ENCODE measurements at regions not wholly inside any gene's neighbourhood (a gene's known extent, or its start where the extent isn't known, plus 50 kb on each side); places are given as distances from the start of the nearest gene placed in this dataset.
"Not testable (repeated sequence)": the region's sequence is repeated elsewhere in the genome, so short reads cannot be mapped to it uniquely, and the experiment has no call there.

- Histone ChIP-seq H3K36me3 (no peaks in the 10 kb centered on the region), H3K9me3 (ENCODE audit: low read depth) (no peaks in the 10 kb centered on the region), H3K4me3 (no peak overlapping the region), H3K4me1 (ENCODE audit: low read depth) (no peaks in the 10 kb centered on the region), H3K27me3 (peaks cover 38% of the 10 kb centered on the region), H3K27ac (no peak overlapping the region)
- DNase-seq (ENCODE audit: low read depth in 1 of 2, low spot score in 1 of 2), result no peak
- TF ChIP-seq CTCF (IDR thresholded peaks at IDR 0.05; ENCODE audit: low read depth, low read length), result no peak
Observed at GRCh38 chr6:5878792-5879191, 127.9 kb downstream of the NRN1 start.

DNA sequence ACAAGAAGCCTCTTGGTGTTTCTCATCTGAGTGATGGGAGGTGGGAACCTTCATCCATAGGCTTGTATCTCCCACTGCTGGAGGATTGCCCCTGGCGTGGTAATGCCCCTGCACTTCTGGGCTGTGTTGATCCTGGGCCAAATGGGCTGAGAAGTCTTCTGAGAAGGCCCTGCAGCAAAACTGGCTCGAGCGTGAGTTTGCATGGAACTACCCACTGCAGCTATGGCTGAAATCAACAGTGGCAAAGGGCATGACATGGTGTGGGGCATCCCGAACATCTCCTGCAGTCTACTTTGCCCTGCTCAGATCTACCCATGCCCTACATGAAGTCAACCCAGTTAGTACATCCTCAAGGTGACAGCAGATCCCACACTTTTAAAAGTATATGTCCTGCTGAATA lies 130.6 kb downstream of the NRN1 start:
- Histone ChIP-seq H3K4me3 (no peak overlapping the region), H3K27me3 (peaks cover 30% of the 10 kb centered on the region), H3K9me3 (ENCODE audit: low read depth) (no peaks in the 10 kb centered on the region), H3K4me1 (ENCODE audit: low read depth) (no peaks in the 10 kb centered on the region), H3K36me3 (no peaks in the 10 kb centered on the region), H3K27ac (no peak overlapping the region)
- no peak for TF ChIP-seq CTCF (IDR thresholded peaks at IDR 0.05; ENCODE audit: low read depth, low read length)
- DNase-seq (ENCODE audit: low read depth in 1 of 2, low spot score in 1 of 2), result no peak

DNA sequence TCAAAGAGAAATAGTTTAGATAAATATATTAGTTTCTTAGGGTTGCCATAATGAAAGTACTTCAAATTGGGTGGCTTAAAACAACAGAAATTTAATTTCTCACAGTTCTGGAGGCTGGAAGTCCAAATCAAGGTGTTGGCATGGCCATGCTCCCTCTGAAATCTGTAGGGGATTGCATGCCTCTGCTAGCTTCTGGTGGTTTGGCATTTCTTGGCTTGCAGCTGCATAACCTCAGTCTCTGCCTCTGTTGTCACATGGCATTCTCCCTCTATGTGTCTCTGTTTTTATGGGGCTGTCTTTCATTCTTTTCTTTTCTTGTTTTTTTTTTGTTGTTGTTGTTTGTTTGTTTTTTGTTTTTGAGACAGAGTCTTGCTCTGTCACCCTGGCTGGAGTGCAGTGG lies 132.7 kb downstream of the NRN1 start:
- H3K9me3 ChIP-seq (ENCODE audit: low read depth); DNase-seq (ENCODE audit: low read depth in 1 of 2, low spot score in 1 of 2); H3K27ac ChIP-seq; H3K4me3 ChIP-seq; H3K36me3 ChIP-seq; H3K4me1 ChIP-seq (ENCODE audit: low read depth): not testable (repeated sequence)
- peaks cover 24% of the 10 kb centered on the region for H3K27me3 ChIP-seq

GRCh38 chr6:5871296-5871695 lies 135.4 kb downstream of the NRN1 start:
- Histone ChIP-seq H3K4me1 (ENCODE audit: low read depth) (no peaks in the 10 kb centered on the region), H3K27me3 (peaks cover 15% of the 10 kb centered on the region), H3K27ac (no peak overlapping the region), H3K9me3 (ENCODE audit: low read depth) (no peaks in the 10 kb centered on the region), H3K36me3 (no peaks in the 10 kb centered on the region), H3K4me3 (no peak overlapping the region)
- no peak for TF ChIP-seq CTCF (IDR thresholded peaks at IDR 0.05; ENCODE audit: low read depth, low read length)
- DNase-seq (ENCODE audit: low read depth in 1 of 2, low spot score in 1 of 2), result no peak

DNA sequence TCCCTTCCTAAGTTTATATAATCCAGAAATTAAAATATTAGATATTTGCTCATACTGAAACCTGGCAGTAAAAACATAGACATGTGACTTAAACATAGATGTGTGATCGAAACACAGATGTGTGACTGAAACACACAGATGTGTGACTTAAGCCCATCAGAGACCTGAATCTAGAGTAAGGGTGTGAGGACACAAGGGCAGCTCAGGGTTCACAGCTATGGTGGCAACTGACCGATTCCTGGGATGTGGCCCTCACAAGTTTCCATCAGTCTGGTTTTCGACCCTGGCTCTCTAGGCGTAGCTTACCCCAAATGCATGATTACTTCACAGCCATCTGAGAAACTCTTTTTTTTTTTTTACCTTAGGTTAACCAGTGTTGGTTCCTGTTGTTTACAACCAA lies 137.0 kb downstream of the NRN1 start:
- Histone ChIP-seq H3K4me1 (ENCODE audit: low read depth) (no peaks in the 10 kb centered on the region), H3K27me3 (peaks cover 2% of the 10 kb centered on the region), H3K27ac (no peak overlapping the region), H3K36me3 (no peaks in the 10 kb centered on the region), H3K4me3 (no peak overlapping the region), H3K9me3 (ENCODE audit: low read depth) (no peaks in the 10 kb centered on the region)
- no peak for DNase-seq (ENCODE audit: low read depth in 1 of 2, low spot score in 1 of 2)
- TF ChIP-seq CTCF (IDR thresholded peaks at IDR 0.05; ENCODE audit: low read depth, low read length), result no peak

GRCh38 chr6:5869261-5869660 lies 137.5 kb downstream of the NRN1 start:
- Histone ChIP-seq H3K9me3 (ENCODE audit: low read depth) (no peaks in the 10 kb centered on the region), H3K4me3 (no peak overlapping the region), H3K27me3 (no peaks in the 10 kb centered on the region), H3K36me3 (no peaks in the 10 kb centered on the region), H3K27ac (no peak overlapping the region), H3K4me1 (ENCODE audit: low read depth) (no peaks in the 10 kb centered on the region)
- TF ChIP-seq CTCF (IDR thresholded peaks at IDR 0.05; ENCODE audit: low read depth, low read length), result no peak
- DNase-seq (ENCODE audit: low read depth in 1 of 2, low spot score in 1 of 2), result no peak
